GM18519 (cell line): ENCODE measurements at regions not wholly inside any gene's neighbourhood (a gene's known extent, or its start where the extent isn't known, plus 50 kb on each side); places are given as distances from the start of the nearest gene placed in this dataset.

Experiments used
- ATAC-seq: cut with Tn5 transposase; IDR thresholded peaks from one replicate; pipeline ENCODE4 v1.9.1; 2021; ENCODE audit warnings: mild to moderate bottlenecking, moderate library complexity; ENCODE audit not compliant: unreplicated experiment, low FRiP score

DNA sequence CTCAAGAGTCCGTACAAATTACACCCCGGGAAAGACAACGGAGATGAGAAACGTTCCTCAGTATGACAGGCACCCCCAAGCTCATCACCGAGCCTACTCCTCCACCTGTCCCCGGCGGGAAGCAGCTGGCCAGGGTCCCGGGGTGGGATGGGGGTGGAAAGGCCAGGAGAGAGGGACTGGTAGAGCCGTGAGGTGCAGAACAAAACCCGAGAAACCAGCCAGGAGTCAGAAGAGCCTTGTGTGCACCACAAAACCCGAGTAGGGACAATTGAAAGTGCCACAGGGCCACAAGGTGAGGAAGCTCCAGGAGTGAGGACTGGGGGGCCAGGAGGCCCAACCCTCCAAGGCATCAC lies 75.5 kb upstream of the SALL3 start:
- ATAC-seq, result no peak

GRCh38 chr18:78905334-78905733 lies 74.3 kb upstream of the SALL3 start:
- ATAC-seq, result no peak

GRCh38 chr18:78906066-78906465 lies 73.6 kb upstream of the SALL3 start:
- ATAC-seq, result no peak

DNA sequence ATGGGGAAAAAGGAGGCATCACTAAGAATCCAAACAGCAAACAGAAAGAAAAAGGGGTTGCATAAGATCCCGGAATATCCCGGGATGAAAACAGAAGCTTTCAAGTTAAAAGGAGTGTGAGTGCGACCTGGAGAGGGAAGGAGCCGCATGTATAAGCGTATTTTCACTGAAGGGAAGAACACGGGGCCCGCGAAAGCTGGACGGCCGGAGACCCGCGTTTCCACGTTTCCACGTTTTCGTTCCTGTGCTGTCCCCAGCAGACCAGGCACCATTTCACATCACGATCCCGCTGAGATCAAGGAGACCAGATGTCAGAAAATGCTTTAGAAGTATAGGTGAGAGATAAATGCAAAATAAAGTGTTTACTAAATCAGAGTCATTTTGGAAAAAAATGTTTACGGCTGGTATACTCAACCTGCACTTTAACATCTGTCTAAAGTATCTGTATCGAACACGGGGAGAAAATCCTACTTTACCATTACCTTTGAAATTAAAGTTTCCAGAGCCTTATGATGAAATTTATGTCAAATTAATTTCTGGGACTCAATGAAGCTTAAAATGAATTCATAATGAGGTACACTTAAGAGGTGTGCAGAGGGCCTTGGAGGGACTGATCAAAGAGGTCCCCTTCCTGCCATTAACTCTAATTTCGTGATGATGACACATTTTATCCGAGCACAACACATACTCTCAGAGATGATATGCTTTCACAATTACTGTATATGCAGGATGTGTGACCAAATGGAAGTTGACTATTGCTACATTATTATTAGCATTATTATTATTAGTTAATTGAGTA lies 71.0 kb upstream of the SALL3 start:
- no peak for ATAC-seq

DNA sequence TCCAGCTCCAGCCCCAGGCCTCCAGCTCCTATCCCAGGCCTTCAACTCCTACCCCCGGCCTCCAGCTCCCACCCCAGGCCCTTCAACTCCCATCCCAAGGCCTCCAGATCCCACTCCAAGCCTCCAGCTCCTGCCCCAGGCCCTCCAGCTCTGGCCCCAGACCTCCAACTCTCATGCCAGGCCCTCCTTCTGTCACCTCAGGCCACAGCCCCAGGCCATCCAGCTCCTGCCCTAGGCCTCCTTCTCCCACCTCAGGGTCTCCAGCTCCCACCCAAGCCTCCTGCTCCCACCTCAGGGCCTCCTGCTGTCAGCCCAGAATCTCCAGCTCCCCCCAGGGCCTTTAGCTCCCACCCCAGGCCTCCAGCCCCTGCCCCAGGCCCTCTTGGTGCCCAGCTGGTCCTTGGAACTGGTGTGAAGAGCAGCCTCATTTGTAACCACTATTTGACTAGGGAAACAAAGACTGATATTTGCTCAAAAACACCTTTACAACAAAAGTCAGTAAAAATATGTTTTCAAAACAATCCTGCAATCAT lies 67.8 kb upstream of the SALL3 start:
- ATAC-seq, result no peak

DNA sequence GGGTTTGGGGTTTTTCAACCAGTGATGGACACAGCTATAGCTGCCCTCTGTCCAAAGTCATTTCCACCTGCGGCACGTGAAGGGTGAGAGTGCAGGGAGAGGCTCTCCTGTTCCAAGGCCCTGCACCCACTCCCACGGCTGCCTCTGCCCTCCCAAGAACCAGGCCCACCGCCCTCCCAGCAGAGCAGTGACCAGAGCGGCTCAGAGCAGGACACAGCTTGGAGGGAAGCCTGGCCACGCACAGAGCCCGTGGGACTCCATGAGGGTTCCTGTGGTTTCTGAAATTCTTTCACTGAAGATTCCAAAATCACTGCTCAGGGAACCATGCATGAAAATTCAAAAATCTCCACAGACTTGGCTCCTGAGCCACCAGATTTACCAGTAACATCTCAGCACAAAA lies 67.3 kb upstream of the SALL3 start:
- no peak for ATAC-seq

GRCh38 chr18:78912844-78913243 lies 66.8 kb upstream of the SALL3 start:
- ATAC-seq, result no peak

GRCh38 chr18:78913395-78913794 lies 66.2 kb upstream of the SALL3 start:
- ATAC-seq, result no peak

GRCh38 chr18:78913830-78914231 lies 65.8 kb upstream of the SALL3 start:
- ATAC-seq, result no peak

DNA sequence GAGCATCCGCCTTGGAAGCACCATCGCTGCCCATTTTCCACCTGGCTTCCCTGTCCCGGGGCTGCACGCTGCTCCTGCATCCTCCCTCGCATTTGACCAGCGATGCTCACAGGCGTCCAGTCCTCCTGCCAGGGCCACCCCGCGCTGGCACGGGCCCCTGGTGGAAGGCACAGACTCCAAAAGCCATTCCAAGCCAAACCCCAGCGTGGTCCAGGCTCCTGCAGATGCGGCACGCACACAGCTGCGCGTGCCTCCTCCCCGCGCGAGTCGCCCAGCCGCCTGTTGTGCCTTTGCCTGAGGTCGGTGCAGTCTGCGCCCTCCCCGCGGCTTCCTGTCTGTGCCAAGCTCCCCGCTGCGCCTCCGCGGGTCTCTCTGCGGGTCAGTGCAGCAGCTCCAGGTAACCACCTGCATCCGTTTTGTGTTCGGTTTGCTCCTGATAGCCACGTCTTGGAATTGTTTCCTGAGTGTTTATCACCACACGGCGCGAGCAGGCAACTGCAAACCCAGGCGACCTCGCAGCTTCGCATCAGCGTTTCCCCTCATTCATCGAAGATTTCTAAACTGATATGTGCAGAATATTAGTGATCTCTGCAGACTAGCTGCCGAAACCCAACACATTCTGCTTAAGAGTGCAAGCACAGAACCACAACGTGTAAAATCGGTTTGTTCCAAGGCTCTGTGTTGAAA lies 65.2 kb upstream of the SALL3 start:
- ATAC-seq, result no peak

GRCh38 chr18:78915446-78916008 lies 64.1 kb upstream of the SALL3 start:
- ATAC-seq, result no peak

GRCh38 chr18:78918707-78919106 lies 60.9 kb upstream of the SALL3 start:
- ATAC-seq, result no peak

- no peak for ATAC-seq
Measured at GRCh38 chr18:78919956-78920355, 59.7 kb upstream of the SALL3 start.

GRCh38 chr18:78920456-78921138 lies 59.0 kb upstream of the SALL3 start:
- no peak for ATAC-seq

DNA sequence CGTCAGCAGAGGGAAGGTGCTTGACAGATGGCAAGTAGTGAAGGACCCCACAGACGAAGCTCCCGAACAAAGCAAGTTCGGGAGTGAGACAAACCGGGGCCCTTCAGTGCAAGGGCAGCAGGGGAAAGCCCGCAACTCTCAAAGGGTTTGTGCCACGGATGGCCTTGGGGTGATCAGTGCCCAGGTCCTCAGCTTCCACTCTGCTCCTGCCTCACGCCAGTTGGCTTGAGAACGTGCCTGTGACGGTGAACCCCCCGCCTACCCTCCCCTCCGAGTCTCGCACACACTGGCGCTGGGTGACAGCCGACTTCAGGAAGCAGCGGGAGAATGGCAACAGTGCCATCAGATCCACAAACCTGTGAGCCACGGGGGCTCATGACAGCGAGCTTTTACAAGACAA lies 56.8 kb upstream of the SALL3 start:
- no peak for ATAC-seq

- ATAC-seq, result no peak
Measured at GRCh38 chr18:78924301-78924700, 55.3 kb upstream of the SALL3 start.

DNA sequence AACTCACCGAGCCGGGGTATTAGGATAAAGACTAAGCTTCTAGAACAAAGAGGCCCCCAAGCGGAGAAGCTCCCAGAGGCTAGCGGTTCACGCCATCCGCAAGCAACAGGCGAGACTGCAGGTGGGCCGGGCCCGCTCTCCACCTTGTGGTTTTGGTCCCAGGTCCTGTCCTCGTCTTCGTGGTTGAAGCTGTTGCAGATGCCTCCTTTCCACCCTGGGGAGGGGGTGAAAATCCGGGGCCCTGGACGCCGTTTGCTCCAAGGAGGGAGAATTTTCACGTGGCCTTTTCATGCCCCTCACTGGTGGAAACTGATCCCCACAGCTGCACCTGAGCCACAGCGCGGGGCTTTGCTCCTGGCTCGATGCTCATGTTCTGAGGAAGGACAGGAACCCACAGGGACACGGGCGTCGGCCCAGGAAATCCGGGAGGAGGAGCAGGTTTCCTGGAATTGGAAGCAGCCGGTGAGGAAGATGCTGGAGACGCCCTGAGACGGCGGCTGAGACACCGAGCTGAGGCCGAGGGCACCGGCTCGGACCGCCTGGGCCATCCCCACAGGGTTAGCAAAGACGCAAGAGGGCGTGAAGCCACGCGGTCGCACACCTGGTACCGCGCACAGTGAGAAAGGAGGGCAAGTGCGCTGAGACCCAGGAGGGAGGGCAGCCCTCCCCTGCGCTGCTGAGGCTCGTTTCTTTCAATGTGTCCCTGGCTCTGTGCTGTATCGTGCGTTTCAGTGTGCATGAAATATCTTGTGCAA lies 54.7 kb upstream of the SALL3 start:
- ATAC-seq, result no peak

GRCh38 chr18:78925557-78926242 lies 53.9 kb upstream of the SALL3 start:
- no peak for ATAC-seq

GRCh38 chr18:78926243-78926615 lies 53.4 kb upstream of the SALL3 start:
- no peak for ATAC-seq

DNA sequence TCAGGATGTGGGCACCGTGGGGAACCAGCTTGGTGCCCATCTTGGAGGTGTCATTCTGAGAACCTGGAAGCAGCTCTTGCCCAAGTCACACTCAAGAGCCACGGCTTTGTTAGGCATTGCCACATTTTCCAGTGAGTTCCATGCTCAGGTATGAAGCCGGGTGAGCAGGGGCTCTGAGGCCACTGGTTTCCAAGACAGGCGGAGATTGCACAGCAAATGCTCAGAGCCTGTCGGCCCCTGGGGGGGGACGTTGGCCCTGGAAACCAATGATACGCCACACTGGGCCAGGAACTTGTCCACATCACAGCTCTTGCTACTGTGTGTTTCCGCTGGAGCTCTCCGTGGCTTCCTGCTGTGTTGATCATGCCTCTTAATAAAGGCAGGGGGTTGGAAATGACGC lies 52.5 kb upstream of the SALL3 start:
- ATAC-seq, result no peak
